IMR-90 (cell line): ENCODE measurements at regions not wholly inside any gene's neighbourhood (a gene's known extent, or its start where the extent isn't known, plus 50 kb on each side); places are given as distances from the start of the nearest gene placed in this dataset.

ENCODE experiments used
- ATAC-seq: fragments of 200-7000 bp; cut with Tn5 transposase; 2 replicates; pipeline ENCODE4 v1.9.1; 2020; ENCODE audit warnings: low read depth, mild to moderate bottlenecking, moderate library complexity
- BruUV-seq: library from RNA; stranded (reverse); fragments of 400-500 nt; replicated peaks from 2 replicates; lab custom pipeline; 2021; lab: Mats Ljungman, UMichigan
- CTCF ChIA-PET: fragments of 300-600 bp; formaldehyde crosslinking; extraction: SDS; loops from one replicate; lab custom pipeline; 2021; ENCODE audit warnings: antibody characterized with exemption; lab: Yijun Ruan, JAX
- POLR2A ChIA-PET: fragments of 300-600 bp; sonication (Branson Sonifier 250); formaldehyde crosslinking; loops from one replicate; lab custom pipeline; 2022; ENCODE audit warnings: antibody characterized with exemption; ENCODE audit not compliant: unreplicated experiment; lab: Charles Lee
- DNase-seq: peaks from one replicate; pipeline ENCODE4 v3.0.0; 2013
- H2AFZ ChIP-seq: replicated peaks from 2 replicates; pipeline ENCODE3; 2013; ENCODE audit warnings: low read length, mild to moderate bottlenecking; ENCODE audit not compliant: poor library complexity
- H2AK5ac ChIP-seq: 2 replicates; pipeline ENCODE4 v1.6.1; 2013; ENCODE audit warnings: low read depth, low read length, inconsistent platforms
- H2AK9ac ChIP-seq: replicated peaks from 2 replicates; pipeline ENCODE3; 2013; ENCODE audit warnings: mild to moderate bottlenecking, low read depth, low read length, moderate library complexity; ENCODE audit not compliant: poor library complexity
- H2BK120ac ChIP-seq: 2 replicates; pipeline ENCODE4 v1.6.1; 2013; ENCODE audit warnings: low read depth, low read length, inconsistent platforms
- H2BK15ac ChIP-seq: 3 replicates; pipeline ENCODE4 v1.6.1; 2013; ENCODE audit warnings: low read depth, low read length, inconsistent platforms
- H2BK20ac ChIP-seq: 2 replicates; pipeline ENCODE4 v1.6.1; 2013; ENCODE audit warnings: low read depth, mild to moderate bottlenecking, inconsistent platforms, low read length, moderate library complexity
- H2BK5ac ChIP-seq: 2 replicates; pipeline ENCODE4 v1.6.1; 2013; ENCODE audit warnings: mild to moderate bottlenecking, low read depth, low read length, inconsistent platforms; ENCODE audit not compliant: poor library complexity, severe bottlenecking
- H3K14ac ChIP-seq: replicated peaks from 2 replicates; pipeline ENCODE4 v1.6.1; 2013; ENCODE audit warnings: low read depth, low read length, inconsistent platforms
- H3K18ac ChIP-seq: 2 replicates; pipeline ENCODE4 v1.6.1; 2013; ENCODE audit warnings: low read depth, low read length, control low read depth
- H3K23ac ChIP-seq: 2 replicates; pipeline ENCODE4 v1.6.1; 2013; ENCODE audit warnings: low read depth, low read length, inconsistent platforms
- H3K27ac ChIP-seq: 2 replicates; pipeline ENCODE4 v1.5.1; 2013; ENCODE audit warnings: mild to moderate bottlenecking, control low read depth, low read length; ENCODE audit not compliant: insufficient read depth
- H3K27me3 ChIP-seq: 2 replicates; pipeline ENCODE4 v1.6.1; 2013; ENCODE audit warnings: low read length; ENCODE audit not compliant: control insufficient read depth, insufficient read depth
- H3K36me3 ChIP-seq: 2 replicates; pipeline ENCODE4 v1.6.1; 2013; ENCODE audit warnings: low read length, mixed read lengths; ENCODE audit not compliant: control insufficient read depth, insufficient read depth
- H3K4ac ChIP-seq: 2 replicates; pipeline ENCODE4 v1.6.1; 2013; ENCODE audit warnings: low read depth, low read length, inconsistent platforms
- H3K4me1 ChIP-seq: 2 replicates; pipeline ENCODE4 v1.6.1; 2013; ENCODE audit warnings: low read length, mixed read lengths; ENCODE audit not compliant: control insufficient read depth, insufficient read depth
- H3K4me2 ChIP-seq: 2 replicates; pipeline ENCODE4 v1.6.1; 2013; ENCODE audit warnings: low read depth, mild to moderate bottlenecking, control low read depth, low read length, moderate library complexity
- H3K4me3 ChIP-seq: 2 replicates; pipeline ENCODE4 v1.5.1; 2013; ENCODE audit warnings: low read depth, mild to moderate bottlenecking, control low read depth, low read length, moderate library complexity; ENCODE audit not compliant: insufficient read depth
- H3K56ac ChIP-seq: 2 replicates; pipeline ENCODE4 v1.6.1; 2013; ENCODE audit warnings: low read length, inconsistent platforms; ENCODE audit not compliant: insufficient read depth; ENCODE audit errors: extremely low read depth
- H3K79me1 ChIP-seq, 2 experiments: 2 replicates each; pipeline ENCODE4 v1.6.1; 2013; ENCODE audit warnings: low read length in 2 of 2, inconsistent platforms in 1 of 2, low read depth in 1 of 2
- H3K9ac ChIP-seq: 2 replicates; pipeline ENCODE4 v1.6.1; 2013; ENCODE audit warnings: low read depth, low read length, control low read depth
- H3K9me1 ChIP-seq: 2 replicates; pipeline ENCODE4 v1.6.1; 2013; ENCODE audit warnings: low read length, inconsistent platforms; ENCODE audit not compliant: insufficient read depth
- H3K9me3 ChIP-seq: 2 replicates; pipeline ENCODE4 v1.6.1; 2013; ENCODE audit warnings: low read length; ENCODE audit not compliant: control insufficient read depth, insufficient read depth
- H4K20me1 ChIP-seq: 2 replicates; pipeline ENCODE4 v1.6.1; 2013; ENCODE audit warnings: low read length, inconsistent platforms; ENCODE audit not compliant: insufficient read depth
- H4K5ac ChIP-seq: 2 replicates; pipeline ENCODE4 v1.6.1; 2013; ENCODE audit warnings: mild to moderate bottlenecking, low read depth, low read length, control low read depth
- H4K8ac ChIP-seq, 2 experiments: 2 replicates each; pipeline ENCODE4 v1.6.1; 2013; ENCODE audit warnings: low read depth in 2 of 2, low read length in 2 of 2, control low read depth in 1 of 2, inconsistent platforms in 1 of 2
- H4K91ac ChIP-seq: 2 replicates; pipeline ENCODE4 v1.6.1; 2013; ENCODE audit warnings: low read depth, low read length, inconsistent platforms; ENCODE audit not compliant: insufficient read depth
- BHLHE40 ChIP-seq: fragments of 150-350 bp; IDR thresholded peaks from 2 replicates; pipeline ENCODE4 v1.6.1; 2016; ENCODE audit warnings: mild to moderate bottlenecking, low read depth, low read length
- CEBPB ChIP-seq: IDR thresholded peaks from 2 replicates; pipeline ENCODE4 v1.6.1; 2012; ENCODE audit warnings: low read depth, low read length, improper control_type of control experiment
- CHD1 ChIP-seq: IDR thresholded peaks from 2 replicates; pipeline ENCODE4 v1.6.1; 2012; ENCODE audit warnings: low read depth, low read length, improper control_type of control experiment
- CTCF ChIP-seq: conservative IDR thresholded peaks from 2 replicates; pipeline ENCODE4 v1.5.1; 2012; ENCODE audit warnings: mild to moderate bottlenecking, low read depth, low read length, improper control_type of control experiment
- FOS ChIP-seq: fragments of 150-350 bp; IDR thresholded peaks from 2 replicates; pipeline ENCODE4 v1.6.1; 2016; ENCODE audit warnings: low read depth, low read length
- MAFK ChIP-seq: IDR thresholded peaks from 2 replicates; pipeline ENCODE4 v1.6.1; 2012; ENCODE audit warnings: low read depth, low read length, improper control_type of control experiment
- MAZ ChIP-seq: IDR thresholded peaks from 2 replicates; pipeline ENCODE4 v1.6.1; 2012; ENCODE audit warnings: low read depth, mild to moderate bottlenecking, low read length, improper control_type of control experiment, moderate library complexity, borderline replicate concordance
- MXI1 ChIP-seq: IDR thresholded peaks from 2 replicates; pipeline ENCODE4 v1.6.1; 2012; ENCODE audit warnings: low read depth, mild to moderate bottlenecking, low read length, moderate library complexity, borderline replicate concordance
- NFE2L2 ChIP-seq: fragments of 150-350 bp; IDR thresholded peaks from 2 replicates; pipeline ENCODE4 v1.6.1; 2016; ENCODE audit warnings: low read depth, mild to moderate bottlenecking, low read length
- POLR2A ChIP-seq: IDR thresholded peaks from 2 replicates; pipeline ENCODE4 v1.6.1; 2012; ENCODE audit warnings: mild to moderate bottlenecking, low read depth, low read length
- RAD21 ChIP-seq: IDR thresholded peaks from 2 replicates; pipeline ENCODE4 v1.6.1; 2012; ENCODE audit warnings: low read length, improper control_type of control experiment
- RCOR1 ChIP-seq: IDR thresholded peaks from 2 replicates; pipeline ENCODE4 v1.6.1; 2012; ENCODE audit warnings: mild to moderate bottlenecking, low read length, improper control_type of control experiment; ENCODE audit not compliant: insufficient replicate concordance
- RFX5 ChIP-seq: IDR thresholded peaks from 2 replicates; pipeline ENCODE4 v1.8.0; 2012; ENCODE audit warnings: low read depth, mild to moderate bottlenecking, low read length, moderate library complexity
- SMC3 ChIP-seq: fragments of 150-350 bp; IDR thresholded peaks from 2 replicates; pipeline ENCODE4 v1.6.1; 2016; ENCODE audit warnings: low read depth, mild to moderate bottlenecking, antibody characterized with exemption, low read length, moderate library complexity
- dilution Hi-C: fragments of 300-500 bp; cut with HindIII; formaldehyde crosslinking; loops from one replicate; pipeline ENCODE4 v1.14.3; 2018; ENCODE audit warnings: low sequenced_read_pairs; ENCODE audit not compliant: unreplicated experiment
- in situ Hi-C: fragments of 300-500 bp; cut with MboI; formaldehyde crosslinking; loops from 3 replicates; pipeline ENCODE4 v1.14.3; 2019; ENCODE audit warnings: low sequenced_read_pairs, inconsistent platforms, mixed read lengths
- intact Hi-C: fragments of 100-400 bp; cut with micrococcal nuclease; formaldehyde crosslinking; loops from 2 replicates; pipeline ENCODE4 v1.10.0; 2022
- TF ChIP-seq, protein P1 (sequence below): fragments of 150-350 bp; IDR thresholded peaks from 2 replicates; pipeline ENCODE4 v1.6.1; 2017; ENCODE audit warnings: mild to moderate bottlenecking, antibody characterized with exemption, low read length, low read depth
- TF ChIP-seq, protein P2 (sequence below): fragments of 150-350 bp; IDR thresholded peaks from 2 replicates; pipeline ENCODE4 v1.6.1; 2016; ENCODE audit warnings: low read depth, mild to moderate bottlenecking, low read length, moderate library complexity, borderline replicate concordance

GRCh38 chr6:113741651-113742050, 115.5 kb upstream of the MARCKS start:
- Histone ChIP-seq H3K14ac (no peak overlapping the region), H3K56ac (no peak overlapping the region), H3K9me3 (no peaks in the 10 kb centered on the region), H2BK120ac (no peak overlapping the region), H3K27ac (no peak overlapping the region), H2AFZ (no peak overlapping the region), H4K20me1 (no peaks in the 10 kb centered on the region), H3K4me1 (no peaks in the 10 kb centered on the region), H3K9me1 (no peaks in the 10 kb centered on the region), H3K27me3 (no peaks in the 10 kb centered on the region; the same call in 1 of the 2 replicates), H3K4me3 (no peak overlapping the region), H2BK20ac (no peak overlapping the region), H3K79me1 (no peaks in the 10 kb centered on the region), H3K4ac (no peak overlapping the region), H3K9ac (no peak overlapping the region), H3K23ac (no peak overlapping the region), H3K18ac (no peak overlapping the region), H2AK9ac (no peak overlapping the region), H2BK5ac (no peak overlapping the region), H3K4me2 (no peak overlapping the region), H3K36me3 (no peaks in the 10 kb centered on the region), H2AK5ac (no peak overlapping the region), H4K5ac (no peak overlapping the region), H4K8ac (no peak overlapping the region), H4K91ac (no peak overlapping the region), H2BK15ac (no peak overlapping the region)
- dilution Hi-C loops (no loop called here), intact Hi-C loops (no loop called here), in situ Hi-C loops (no loop called here)
- CTCF ChIA-PET, result interaction anchor here (0.6 kb wide), 1 partner anchor 58 kb away, joined by 5 read pairs; no protein-coding TSS in a partner anchor
- DNase-seq (no peak), ATAC-seq (no peak)
- no TSS peak for BruUV-seq
- POLR2A ChIA-PET, result no interaction called here
- TF ChIP-seq CEBPB (no peak), CHD1 (no peak), MAZ (no peak), SMC3 (no peak), BHLHE40 (no peak), RFX5 (no peak), POLR2A (no peak), NFE2L2 (no peak), CTCF (no peak), MXI1 (no peak), RCOR1 (no peak), RAD21 (no peak), FOS (no peak), MAFK (no peak)
- TF ChIP-seq, protein P1, sequence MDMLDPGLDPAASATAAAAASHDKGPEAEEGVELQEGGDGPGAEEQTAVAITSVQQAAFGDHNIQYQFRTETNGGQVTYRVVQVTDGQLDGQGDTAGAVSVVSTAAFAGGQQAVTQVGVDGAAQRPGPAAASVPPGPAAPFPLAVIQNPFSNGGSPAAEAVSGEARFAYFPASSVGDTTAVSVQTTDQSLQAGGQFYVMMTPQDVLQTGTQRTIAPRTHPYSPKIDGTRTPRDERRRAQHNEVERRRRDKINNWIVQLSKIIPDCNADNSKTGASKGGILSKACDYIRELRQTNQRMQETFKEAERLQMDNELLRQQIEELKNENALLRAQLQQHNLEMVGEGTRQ, result no peak
- TF ChIP-seq, protein P2, sequence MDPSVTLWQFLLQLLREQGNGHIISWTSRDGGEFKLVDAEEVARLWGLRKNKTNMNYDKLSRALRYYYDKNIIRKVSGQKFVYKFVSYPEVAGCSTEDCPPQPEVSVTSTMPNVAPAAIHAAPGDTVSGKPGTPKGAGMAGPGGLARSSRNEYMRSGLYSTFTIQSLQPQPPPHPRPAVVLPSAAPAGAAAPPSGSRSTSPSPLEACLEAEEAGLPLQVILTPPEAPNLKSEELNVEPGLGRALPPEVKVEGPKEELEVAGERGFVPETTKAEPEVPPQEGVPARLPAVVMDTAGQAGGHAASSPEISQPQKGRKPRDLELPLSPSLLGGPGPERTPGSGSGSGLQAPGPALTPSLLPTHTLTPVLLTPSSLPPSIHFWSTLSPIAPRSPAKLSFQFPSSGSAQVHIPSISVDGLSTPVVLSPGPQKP, result no peak
